ENCODE measurements at regions not wholly inside any gene's neighbourhood (a gene's known extent, or its start where the extent isn't known, plus 50 kb on each side); places are given as distances from the start of the nearest gene placed in this dataset.

- TF ChIP-seq POLR2A (IDR thresholded peaks at IDR 0.05) (no peak), POLR2AphosphoS5 (IDR thresholded peaks at IDR 0.05) (no peak)
Measured at GRCh38 chr21:10430005-10430404, 91.4 kb upstream of the TPTE start.

All from gastroesophageal sphincter (tissue), 2 donors.